ENCODE measurements at regions not wholly inside any gene's neighbourhood (a gene's known extent, or its start where the extent isn't known, plus 50 kb on each side); places are given as distances from the start of the nearest gene placed in this dataset.

- peaks cover 23% of the 10 kb centered on the region for H3K4me1 Mint-ChIP-seq
- 91 to 93% methylated on average over 4 to 6 of the region's 6 CpGs for WGBS, 2 experiments (ENCODE audit: insufficient coverage in 1 of 2, insufficient read length in 1 of 2)
- peaks cover 16% of the 10 kb centered on the region for H3K9me3 Mint-ChIP-seq
These were observed 260.7 kb upstream of the CSF3R start for GRCh38 chr1:36743286-36744005.

GRCh38 chr1:36741066-36741465, 258.4 kb upstream of the CSF3R start:
- Histone ChIP-seq H3K27ac (ENCODE audit: low read depth, low read length) (no peak overlapping the region), H3K9ac (ENCODE audit: extremely low read depth, low read length, poor library complexity, severe bottlenecking) (no peak overlapping the region), H3K36me3 (ENCODE audit: control insufficient read depth, insufficient read depth, low read length) (no peaks in the 10 kb centered on the region), H3K9me3 (ENCODE audit: control insufficient read depth, low read length) (peaks cover 12% of the 10 kb centered on the region), H3K27me3 (ENCODE audit: control insufficient read depth, insufficient read depth, low read length, poor library complexity, severe bottlenecking) (no peaks in the 10 kb centered on the region), H3K4me1 (ENCODE audit: control insufficient read depth, insufficient read depth, low read length) (peaks cover 26% of the 10 kb centered on the region), H3K4me3 (ENCODE audit: low read length) (no peak overlapping the region)
- H3K9me3 Mint-ChIP-seq: peaks cover 14% of the 10 kb centered on the region
- H3K4me3 Mint-ChIP-seq: no peak overlapping the region
- H3K36me3 Mint-ChIP-seq (ENCODE audit: low read depth): peaks cover 21% of the 10 kb centered on the region
- no peak overlapping the region for H3K27ac Mint-ChIP-seq
- H3K27me3 Mint-ChIP-seq (ENCODE audit: insufficient read depth): no peaks in the 10 kb centered on the region
- no peak for TF ChIP-seq CTCF (conservative IDR thresholded peaks at IDR 0.05)
- no peak for DNase-seq
- H3K4me1 Mint-ChIP-seq: peaks cover 47% of the 10 kb centered on the region
- WGBS, 2 experiments (ENCODE audit: insufficient coverage in 1 of 2, insufficient read length in 1 of 2): 100% methylated on average over 1 of the region's 1 CpG; no CpG with 5 or more reads in 1 of the 2 experiments

More at GRCh38 chr1:36743286-36744005, 260.7 kb upstream of the CSF3R start:
- peaks cover 12% of the 10 kb centered on the region for H3K9me3 ChIP-seq (ENCODE audit: control insufficient read depth, low read length)
- H3K9ac ChIP-seq (ENCODE audit: extremely low read depth, low read length, poor library complexity, severe bottlenecking): no peak overlapping the region
- no peaks in the 10 kb centered on the region for H3K36me3 ChIP-seq (ENCODE audit: control insufficient read depth, insufficient read depth, low read length)
- Mint-ChIP-seq H3K36me3 (ENCODE audit: low read depth) (peaks cover 28% of the 10 kb centered on the region), H3K27ac (no peak overlapping the region), H3K4me3 (no peak overlapping the region), H3K27me3 (ENCODE audit: insufficient read depth) (no peaks in the 10 kb centered on the region)
- no peak overlapping the region for H3K27ac ChIP-seq (ENCODE audit: low read depth, low read length)
- peaks cover 9% of the 10 kb centered on the region for H3K4me1 ChIP-seq (ENCODE audit: control insufficient read depth, insufficient read depth, low read length)
- peak; percentile 34 for DNase-seq
- no peak overlapping the region for H3K4me3 ChIP-seq (ENCODE audit: low read length)
- no peak for TF ChIP-seq CTCF (conservative IDR thresholded peaks at IDR 0.05)
- H3K27me3 ChIP-seq (ENCODE audit: control insufficient read depth, insufficient read depth, low read length, poor library complexity, severe bottlenecking): no peaks in the 10 kb centered on the region

GRCh38 chr1:36740446-36740845, 257.7 kb upstream of the CSF3R start:
- peaks cover 14% of the 10 kb centered on the region for H3K9me3 Mint-ChIP-seq
- WGBS, 2 experiments (ENCODE audit: insufficient coverage in 1 of 2, insufficient read length in 1 of 2): 44% methylated on average over 1 of the region's 1 CpG; no CpG with 5 or more reads in 1 of the 2 experiments

More at GRCh38 chr1:36740446-36740845, 257.7 kb upstream of the CSF3R start:
- Mint-ChIP-seq H3K4me1 (peaks cover 53% of the 10 kb centered on the region), H3K27ac (no peak overlapping the region), H3K27me3 (ENCODE audit: insufficient read depth) (no peaks in the 10 kb centered on the region), H3K36me3 (ENCODE audit: low read depth) (peaks cover 21% of the 10 kb centered on the region), H3K4me3 (no peak overlapping the region)
- peaks cover 12% of the 10 kb centered on the region for H3K9me3 ChIP-seq (ENCODE audit: control insufficient read depth, low read length)
- no peak for TF ChIP-seq CTCF (conservative IDR thresholded peaks at IDR 0.05)
- no peak overlapping the region for H3K9ac ChIP-seq (ENCODE audit: extremely low read depth, low read length, poor library complexity, severe bottlenecking)
- no peak overlapping the region for H3K27ac ChIP-seq (ENCODE audit: low read depth, low read length)
- peaks cover 27% of the 10 kb centered on the region for H3K4me1 ChIP-seq (ENCODE audit: control insufficient read depth, insufficient read depth, low read length)
- H3K27me3 ChIP-seq (ENCODE audit: control insufficient read depth, insufficient read depth, low read length, poor library complexity, severe bottlenecking): no peaks in the 10 kb centered on the region
- H3K4me3 ChIP-seq (ENCODE audit: low read length): no peak overlapping the region
- DNase-seq: no peak
- no peaks in the 10 kb centered on the region for H3K36me3 ChIP-seq (ENCODE audit: control insufficient read depth, insufficient read depth, low read length)

Measured in endodermal cell (in vitro differentiated cells).